PC-9 (cell line): ENCODE measurements at regions not wholly inside any gene's neighbourhood (a gene's known extent, or its start where the extent isn't known, plus 50 kb on each side); places are given as distances from the start of the nearest gene placed in this dataset.

Experiments
- EZH2 ChIP-seq: fragments of 200-600 bp; sonication (generic); IDR thresholded peaks from 2 replicates; pipeline ENCODE4 v1.8.0; 2017; ENCODE audit warnings: antibody characterized with exemption, low read depth
- TF ChIP-seq, protein P1 (sequence below): fragments of 200-600 bp; sonication (generic); conservative IDR thresholded peaks from 2 replicates; pipeline ENCODE4 v1.6.1; 2017; ENCODE audit warnings: mixed run types, antibody characterized with exemption, mild to moderate bottlenecking, moderate library complexity

DNA sequence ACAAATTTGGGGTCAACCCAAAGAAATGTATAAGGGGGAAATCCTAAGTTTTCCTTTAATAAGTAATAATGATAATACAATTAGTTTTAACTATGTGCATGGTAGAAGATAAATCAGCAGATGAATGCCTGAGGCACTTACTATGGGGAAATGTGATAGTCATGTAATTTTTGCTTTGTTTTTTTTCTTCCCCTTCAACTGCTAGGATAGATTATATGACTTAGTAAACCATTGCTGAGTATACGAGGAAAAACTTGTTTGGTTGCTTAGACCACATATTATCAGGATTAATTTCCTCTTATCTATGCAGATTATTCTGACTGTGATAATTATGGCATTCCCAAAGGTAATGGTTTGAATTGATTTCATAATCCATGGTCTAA is 181.1 kb downstream of the TGFB2 start:
- TF ChIP-seq, protein P1, sequence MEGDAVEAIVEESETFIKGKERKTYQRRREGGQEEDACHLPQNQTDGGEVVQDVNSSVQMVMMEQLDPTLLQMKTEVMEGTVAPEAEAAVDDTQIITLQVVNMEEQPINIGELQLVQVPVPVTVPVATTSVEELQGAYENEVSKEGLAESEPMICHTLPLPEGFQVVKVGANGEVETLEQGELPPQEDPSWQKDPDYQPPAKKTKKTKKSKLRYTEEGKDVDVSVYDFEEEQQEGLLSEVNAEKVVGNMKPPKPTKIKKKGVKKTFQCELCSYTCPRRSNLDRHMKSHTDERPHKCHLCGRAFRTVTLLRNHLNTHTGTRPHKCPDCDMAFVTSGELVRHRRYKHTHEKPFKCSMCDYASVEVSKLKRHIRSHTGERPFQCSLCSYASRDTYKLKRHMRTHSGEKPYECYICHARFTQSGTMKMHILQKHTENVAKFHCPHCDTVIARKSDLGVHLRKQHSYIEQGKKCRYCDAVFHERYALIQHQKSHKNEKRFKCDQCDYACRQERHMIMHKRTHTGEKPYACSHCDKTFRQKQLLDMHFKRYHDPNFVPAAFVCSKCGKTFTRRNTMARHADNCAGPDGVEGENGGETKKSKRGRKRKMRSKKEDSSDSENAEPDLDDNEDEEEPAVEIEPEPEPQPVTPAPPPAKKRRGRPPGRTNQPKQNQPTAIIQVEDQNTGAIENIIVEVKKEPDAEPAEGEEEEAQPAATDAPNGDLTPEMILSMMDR = no peak
- no peak for TF ChIP-seq EZH2
